Right lung (tissue), 2 donors: ENCODE measurements at regions not wholly inside any gene's neighbourhood (a gene's known extent, or its start where the extent isn't known, plus 50 kb on each side); places are given as distances from the start of the nearest gene placed in this dataset.
A peak's percentile ranks its signal among the peaks of the same experiment; 100 is the strongest.
"Not testable (repeated sequence)": the region's sequence is repeated elsewhere in the genome, so short reads cannot be mapped to it uniquely, and the experiment has no call there.

Experiments
- DNase-seq, 2 donors: peaks; one replicate each; pipeline ENCODE4 v3.0.0-alpha.2; 2013

DNA sequence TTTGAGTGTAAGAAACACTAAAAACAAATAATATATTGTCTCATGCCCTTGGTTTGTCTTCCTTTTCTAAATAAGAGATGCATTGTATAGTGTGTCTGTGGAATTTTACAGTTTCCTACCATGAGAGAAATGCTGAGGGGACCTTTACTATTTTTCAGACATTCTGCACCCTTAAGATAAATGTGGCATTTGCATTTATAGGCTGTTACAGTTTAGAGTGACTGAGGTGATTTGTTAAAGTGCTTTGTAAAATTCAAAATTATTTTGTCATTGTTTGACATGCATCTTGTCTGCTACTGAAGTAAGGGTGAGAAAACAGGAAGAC lies 78.9 kb upstream of the ZSWIM2 start:
- no peak for DNase-seq

DNA sequence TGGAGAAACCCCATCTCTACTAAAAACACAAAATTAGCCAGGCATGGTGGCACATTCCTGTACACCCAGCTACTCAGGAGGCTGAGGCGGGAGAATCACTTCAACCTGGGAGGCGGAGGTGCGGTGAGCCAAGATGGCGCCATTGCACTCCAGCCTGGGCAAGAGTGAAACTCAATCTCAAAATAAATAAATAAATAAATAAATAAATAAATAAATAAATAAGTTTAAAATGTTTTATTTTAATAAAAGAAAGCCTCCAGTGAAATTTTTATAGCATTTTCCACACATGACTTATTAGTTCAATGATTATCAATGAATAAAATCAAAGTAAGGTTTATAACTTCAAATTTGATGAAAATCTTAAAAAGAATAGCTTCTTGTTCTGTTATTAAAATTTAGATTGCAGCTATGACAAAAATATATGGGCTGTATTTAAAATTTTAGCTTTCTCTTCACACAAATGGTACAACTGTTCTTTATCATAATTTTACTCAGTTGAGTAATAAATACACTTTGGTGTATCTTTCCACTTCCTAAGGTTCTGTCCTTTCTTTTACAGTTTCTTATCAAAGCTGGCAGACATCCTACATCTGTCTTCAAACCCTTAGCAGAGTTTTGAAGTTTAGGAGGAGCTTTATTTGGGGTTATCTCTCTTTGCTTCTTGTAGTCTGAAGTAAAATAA lies 78.4 kb upstream of the ZSWIM2 start:
- no peak for DNase-seq

DNA sequence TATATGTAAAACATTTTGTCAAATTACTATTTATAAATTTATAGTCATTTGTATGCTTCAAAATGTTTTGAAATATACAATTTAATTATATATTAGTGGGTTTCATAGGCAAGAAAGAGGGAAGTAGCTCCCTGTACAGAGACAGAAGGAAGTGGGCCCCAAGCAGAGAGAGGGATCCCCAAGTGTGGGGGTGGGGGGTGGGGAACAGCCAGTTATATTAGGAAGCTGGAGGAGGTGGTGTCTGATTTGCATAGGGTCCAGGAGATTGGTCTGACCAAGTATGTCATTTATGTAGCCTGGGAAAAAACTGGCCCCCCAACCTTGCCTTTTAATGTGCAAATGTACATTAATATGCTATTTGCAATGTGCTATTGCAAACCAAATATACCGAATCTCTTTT lies 76.5 kb upstream of the ZSWIM2 start:
- DNase-seq: no peak

DNA sequence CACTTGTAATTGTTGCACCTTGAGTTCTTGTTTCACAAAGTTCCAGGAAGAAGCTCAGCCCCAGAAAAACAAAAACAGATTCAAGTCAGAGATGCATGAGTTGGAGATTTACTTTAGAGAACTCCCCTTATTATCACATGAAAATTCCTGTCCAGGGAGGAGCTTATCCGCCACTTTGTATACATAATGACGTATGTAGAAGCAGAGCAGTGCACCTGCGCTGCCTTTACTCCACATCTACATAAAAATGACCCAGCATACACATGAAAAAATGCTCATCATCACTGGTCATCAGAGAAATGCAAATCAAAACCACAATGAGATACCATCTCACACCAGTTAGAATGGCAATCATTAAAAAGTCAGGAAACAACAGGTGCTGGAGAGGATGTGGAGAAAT lies 73.3 kb upstream of the ZSWIM2 start:
- DNase-seq: not testable (repeated sequence)

DNA sequence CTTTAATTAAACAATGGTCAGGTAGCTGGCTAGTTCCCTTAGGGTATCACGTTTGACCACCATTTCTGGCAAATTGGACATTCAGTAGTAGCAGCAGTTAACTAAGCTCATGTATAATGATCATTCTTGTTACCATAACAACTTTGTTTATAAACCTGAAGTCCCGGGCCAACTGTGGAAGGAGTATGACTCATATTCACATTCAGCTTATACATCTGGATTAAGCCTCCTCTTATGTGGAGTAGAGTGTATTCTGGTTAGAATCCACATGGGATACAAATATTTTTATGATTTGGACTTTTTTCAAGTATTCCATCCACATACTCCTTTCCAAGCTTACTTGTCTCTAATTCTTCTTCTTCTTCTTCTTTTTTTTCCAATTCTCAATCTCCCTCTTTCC lies 70.3 kb upstream of the ZSWIM2 start:
- peak; percentile 14 to 32 for DNase-seq

DNA sequence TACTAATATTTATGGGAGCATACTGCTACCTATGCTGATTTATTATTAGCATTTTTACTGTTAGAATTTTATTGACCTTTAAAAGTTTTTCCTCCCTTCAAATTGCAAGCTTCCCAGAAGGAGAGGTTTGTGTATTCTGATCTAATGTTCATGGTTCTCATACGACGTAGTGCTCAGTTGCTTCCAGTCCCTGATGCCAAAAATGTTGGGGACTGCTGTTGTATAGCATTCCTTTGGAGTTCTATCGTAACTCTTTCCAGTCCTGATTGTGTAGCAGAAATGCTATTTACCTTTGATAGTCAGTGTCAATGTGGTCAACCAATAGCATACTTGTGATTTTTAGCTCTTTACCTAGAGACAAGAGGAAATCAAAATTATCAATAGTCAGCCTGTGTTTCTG lies 69.5 kb upstream of the ZSWIM2 start:
- DNase-seq: no peak

DNA sequence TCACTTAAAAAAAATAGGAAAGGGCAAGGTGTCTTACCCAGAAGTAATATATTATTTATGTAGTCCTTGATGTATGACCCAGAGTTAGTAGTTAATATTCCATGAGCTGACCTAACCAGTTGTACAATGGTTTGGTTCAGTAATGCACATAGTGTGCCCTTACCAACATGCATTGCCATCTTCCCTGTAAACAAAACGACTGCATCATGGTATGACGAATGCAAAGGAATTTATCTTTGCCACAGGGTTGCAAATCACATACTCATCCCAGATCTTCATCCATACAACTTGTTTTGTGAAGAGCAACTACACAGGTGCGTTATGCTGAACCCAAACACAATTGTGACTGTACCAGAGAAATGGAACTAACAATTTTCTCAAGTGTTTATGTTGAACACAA lies 68.9 kb upstream of the ZSWIM2 start:
- no peak for DNase-seq

DNA sequence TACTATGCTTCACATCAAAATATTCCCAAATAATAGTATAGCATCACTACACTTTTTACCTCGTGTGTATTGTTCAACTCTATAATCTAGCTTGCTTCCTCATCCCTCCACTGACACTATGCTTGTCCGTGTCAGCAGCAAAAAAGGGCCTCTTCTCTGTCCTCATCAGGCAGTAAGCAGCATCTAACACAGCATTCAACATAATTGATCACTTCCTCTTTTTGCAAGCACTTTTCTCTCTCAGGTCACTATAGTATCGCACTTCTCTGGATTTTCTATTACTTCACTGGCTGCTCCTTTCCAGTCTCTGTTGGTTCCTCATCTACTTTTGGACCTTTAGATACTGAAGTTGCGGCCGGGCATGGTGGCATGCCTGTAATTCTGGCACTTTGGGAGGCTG lies 64.9 kb upstream of the ZSWIM2 start:
- DNase-seq: no peak

DNA sequence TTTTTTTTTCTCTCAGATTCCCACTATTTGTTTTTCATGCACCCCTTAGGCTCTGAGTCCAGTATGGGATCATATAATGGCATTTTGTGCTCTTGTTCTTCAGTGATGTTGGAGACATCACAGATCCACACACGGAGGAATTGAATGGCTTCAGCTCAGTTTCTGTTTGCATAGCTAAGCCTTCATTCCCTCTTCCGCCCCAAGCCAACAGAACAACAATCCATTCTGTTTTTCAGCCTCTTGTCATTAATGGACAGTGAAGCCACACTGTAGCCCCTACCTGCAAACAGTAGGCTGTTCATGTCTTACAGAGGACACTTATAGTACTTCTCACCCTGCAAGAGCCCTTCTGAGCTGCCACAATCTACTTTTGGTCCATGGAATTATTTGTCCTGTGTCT lies 64.0 kb upstream of the ZSWIM2 start:
- no peak for DNase-seq

DNA sequence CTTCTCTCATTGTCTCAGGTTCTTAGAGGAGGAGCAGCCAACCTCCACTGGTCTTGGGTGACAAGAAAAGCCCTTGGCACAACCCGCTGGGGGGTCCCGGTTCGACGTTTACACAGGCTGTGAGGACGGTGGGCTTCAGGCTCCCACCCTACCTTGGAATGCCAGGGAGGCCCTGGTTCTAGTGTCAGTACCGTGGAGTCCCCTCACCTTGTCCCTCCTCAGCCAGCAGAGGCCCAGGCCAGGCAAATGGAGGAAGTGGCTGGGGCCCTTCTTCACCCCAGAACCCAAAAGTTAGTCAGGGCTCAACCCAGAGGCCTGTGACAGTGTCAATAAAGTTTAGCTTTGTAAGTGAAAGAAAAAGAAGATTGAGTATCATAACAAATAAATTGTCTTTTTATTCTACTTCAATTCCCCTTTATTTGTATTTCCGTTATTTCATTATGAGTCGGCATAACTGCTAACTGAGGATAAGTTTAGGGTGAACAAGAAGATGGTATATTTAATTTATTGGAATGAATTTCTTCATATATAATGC lies 62.6 kb upstream of the ZSWIM2 start:
- no peak for DNase-seq

DNA sequence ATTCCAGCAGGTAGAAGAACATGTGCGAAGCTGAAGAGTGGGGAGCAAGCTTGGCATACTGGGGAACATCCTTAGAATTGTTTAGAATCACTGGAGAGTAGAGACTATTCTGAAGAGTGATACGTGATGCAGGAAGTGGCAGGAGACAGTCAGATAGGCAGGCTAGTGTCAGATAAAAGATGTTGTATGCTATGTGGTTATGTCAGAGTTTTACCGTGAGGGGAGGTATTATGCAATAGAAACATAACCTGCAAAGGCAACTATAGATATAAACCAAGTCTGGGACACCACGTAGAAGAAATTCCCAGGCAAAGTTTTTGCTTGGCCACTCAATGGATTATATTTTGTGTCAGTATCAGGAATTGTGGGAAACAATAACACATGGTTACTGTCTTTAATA lies 62.0 kb upstream of the ZSWIM2 start:
- DNase-seq: no peak

DNA sequence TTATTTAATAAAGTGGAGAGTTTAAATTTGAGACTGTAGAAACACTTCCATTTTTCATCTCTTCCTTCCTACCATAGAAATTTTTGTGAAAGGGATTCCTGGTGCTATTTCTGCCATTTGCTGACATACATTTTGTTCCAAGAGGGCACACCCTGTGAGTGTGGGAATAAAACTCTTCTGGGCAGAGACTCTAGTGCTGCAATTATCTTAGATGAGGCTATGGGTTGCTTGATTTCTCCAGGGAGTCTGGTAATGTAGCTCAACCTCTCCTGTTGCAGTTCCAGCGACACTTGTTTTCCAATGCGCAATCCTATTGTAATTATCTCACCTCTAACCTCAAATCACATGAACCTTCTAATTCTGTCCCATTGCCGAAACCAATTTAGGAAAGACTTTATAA lies 60.1 kb upstream of the ZSWIM2 start:
- no peak for DNase-seq

DNA sequence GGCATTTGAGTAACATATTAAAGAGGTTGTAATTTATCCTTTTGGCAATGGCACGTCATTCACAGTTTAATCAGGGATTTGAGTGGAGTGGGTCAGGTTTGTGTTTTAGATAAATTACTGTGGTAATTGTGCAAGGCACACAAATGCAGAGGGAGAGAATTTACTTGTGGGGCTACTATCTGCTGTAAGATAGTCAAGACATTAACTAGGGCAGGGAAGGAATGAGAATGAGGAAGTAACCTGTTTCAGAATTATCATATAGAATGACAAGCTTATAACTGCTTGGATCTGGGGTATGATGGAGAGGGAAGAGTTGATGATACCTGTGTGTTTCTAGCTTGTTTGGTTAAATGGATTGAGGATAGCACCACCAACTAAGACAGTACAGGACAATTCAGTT lies 58.9 kb upstream of the ZSWIM2 start:
- no peak for DNase-seq

DNA sequence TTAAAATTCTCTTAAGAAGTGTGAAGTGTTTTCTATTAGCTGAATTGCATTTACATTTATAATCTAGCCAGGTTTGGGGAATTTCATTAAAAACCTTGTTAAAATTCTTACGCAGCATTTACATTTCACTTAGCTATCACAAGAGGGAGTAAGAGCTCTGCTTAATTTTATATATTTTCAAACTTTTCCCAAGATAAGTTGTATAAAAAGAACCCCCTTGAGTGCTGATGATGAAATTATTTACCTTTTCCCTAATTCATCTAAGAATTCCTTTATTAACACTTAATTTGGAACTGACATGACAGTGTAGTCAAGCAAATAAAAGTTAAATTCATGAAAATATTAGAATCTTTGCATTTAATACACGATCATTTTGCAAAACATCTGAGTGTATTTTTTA lies 54.2 kb upstream of the ZSWIM2 start:
- DNase-seq: no peak
